ENCODE measurements at regions not wholly inside any gene's neighbourhood (a gene's known extent, or its start where the extent isn't known, plus 50 kb on each side); places are given as distances from the start of the nearest gene placed in this dataset.

- 4% methylated on average over 8 of the region's 20 CpGs for WGBS (ENCODE audit: low lambda C conversion rate)
These were observed 348.0 kb downstream of the MTRR start for GRCh38 chr5:8216921-8217320.

GRCh38 chr5:8226148-8226547 is 357.2 kb downstream of the MTRR start:
- no peaks in the 10 kb centered on the region for H3K9me3 ChIP-seq
- no peaks in the 10 kb centered on the region; the same call in 1 of the 2 replicates for H3K27me3 ChIP-seq (ENCODE audit: insufficient read depth)
- no peak for DNase-seq
- CTCF ChIA-PET, result interaction anchor here (1.0 kb wide), 1 partner anchor 41 kb away, joined by 4 read pairs; no protein-coding TSS in a partner anchor
- no peaks in the 10 kb centered on the region for H3K4me1 ChIP-seq (ENCODE audit: control insufficient read depth in 1 of 2, insufficient read depth in 2 of 2, low read depth in 1 of 2, low read length in 1 of 2)
- no peaks in the 10 kb centered on the region for H3K9me2 ChIP-seq
- H4K20me1 ChIP-seq (ENCODE audit: insufficient read depth), result no peaks in the 10 kb centered on the region
- POLR2A ChIA-PET, result no interaction called here
- no peak overlapping the region for H3K4me2 ChIP-seq
- H3K4me3 ChIP-seq (ENCODE audit: low read depth in 2 of 2, low read length in 1 of 2), result no peak overlapping the region
- TF ChIP-seq ZBTB33 (IDR thresholded peaks at IDR 0.05; ENCODE audit: borderline replicate concordance, low read depth) (no peak), FOXM1 (IDR thresholded peaks at IDR 0.05; ENCODE audit: low read depth) (no peak), NFIC (IDR thresholded peaks at IDR 0.05; ENCODE audit: borderline replicate concordance) (no peak), JUND (IDR thresholded peaks at IDR 0.05) (no peak), MAX (IDR thresholded peaks at IDR 0.05; ENCODE audit: low read depth) (no peak), FOSL2 (IDR thresholded peaks at IDR 0.05; ENCODE audit: borderline replicate concordance, low read depth) (no peak), EP300 (IDR thresholded peaks at IDR 0.05; ENCODE audit: borderline replicate concordance in 1 of 2, low read depth in 1 of 2, low read length in 1 of 2) (no peak)
- H3K36me3 ChIP-seq (replicated peaks in 1 of 2; ENCODE audit: control insufficient read depth in 1 of 2, insufficient read depth in 2 of 2, low read length in 1 of 2), result no peaks in the 10 kb centered on the region
- H3K9ac ChIP-seq, result no peak overlapping the region
- WGBS (ENCODE audit: low lambda C conversion rate), result 22% methylated on average over 3 of the region's 3 CpGs
- H3K27ac ChIP-seq (ENCODE audit: low read depth in 2 of 2, low read length in 1 of 2), result no peak overlapping the region
- H3F3A ChIP-seq (replicated peaks; ENCODE audit: insufficient read depth), result no peaks in the 10 kb centered on the region
- H3K79me2 ChIP-seq (ENCODE audit: insufficient read depth), result no peaks in the 10 kb centered on the region
- H2AFZ ChIP-seq (ENCODE audit: low read depth), result no peak overlapping the region

More at GRCh38 chr5:8216921-8217320, 348.0 kb downstream of the MTRR start:
- no peak overlapping the region for H3K9ac ChIP-seq
- no peaks in the 10 kb centered on the region; the same call in 1 of the 2 replicates for H3K27me3 ChIP-seq (ENCODE audit: insufficient read depth)
- no peak overlapping the region for H3K27ac ChIP-seq (ENCODE audit: low read depth in 2 of 2, low read length in 1 of 2)
- no peaks in the 10 kb centered on the region for H3K4me1 ChIP-seq (ENCODE audit: control insufficient read depth in 1 of 2, insufficient read depth in 2 of 2, low read depth in 1 of 2, low read length in 1 of 2)
- TF ChIP-seq TEAD4 (IDR thresholded peaks at IDR 0.05; ENCODE audit: borderline replicate concordance, insufficient read depth), result no peak
- no peak for TF ChIP-seq USF1 (IDR thresholded peaks at IDR 0.05; ENCODE audit: borderline replicate concordance, low read depth)
- H3K9me3 ChIP-seq, result no peaks in the 10 kb centered on the region
- H3K36me3 ChIP-seq (replicated peaks in 1 of 2; ENCODE audit: control insufficient read depth in 1 of 2, insufficient read depth in 2 of 2, low read length in 1 of 2), result no peaks in the 10 kb centered on the region
- POLR2A ChIA-PET, result no interaction called here
- H3K9me2 ChIP-seq, result no peaks in the 10 kb centered on the region
- CTCF ChIA-PET, result no interaction called here
- no peak overlapping the region for H3K4me3 ChIP-seq (ENCODE audit: low read depth in 2 of 2, low read length in 1 of 2)
- no peaks in the 10 kb centered on the region for H4K20me1 ChIP-seq (ENCODE audit: insufficient read depth)
- H3K4me2 ChIP-seq, result no peak overlapping the region
- no peak overlapping the region for H2AFZ ChIP-seq (ENCODE audit: low read depth)
- no peaks in the 10 kb centered on the region for H3F3A ChIP-seq (replicated peaks; ENCODE audit: insufficient read depth)
- DNase-seq, result no peak
- H3K79me2 ChIP-seq (ENCODE audit: insufficient read depth), result no peaks in the 10 kb centered on the region

All from SK-N-SH (cell line).